CD4-positive, alpha-beta T cell treated with Interleukin-21 for 1 hour (primary cell): ENCODE measurements at regions not wholly inside any gene's neighbourhood (a gene's known extent, or its start where the extent isn't known, plus 50 kb on each side); places are given as distances from the start of the nearest gene placed in this dataset.

Experiments used
- DNase-seq: peaks from one replicate; pipeline ENCODE4 v3.0.0-alpha.2; 2020

GRCh38 chr2:104332731-104333130, 521.2 kb upstream of the POU3F3 start:
- no peak for DNase-seq

GRCh38 chr2:104337869-104338268, 516.0 kb upstream of the POU3F3 start:
- no peak for DNase-seq

GRCh38 chr2:104340162-104340561, 513.8 kb upstream of the POU3F3 start:
- no peak for DNase-seq

GRCh38 chr2:104340879-104341828, 512.8 kb upstream of the POU3F3 start:
- DNase-seq: no peak

- no peak for DNase-seq
These were observed 509.6 kb upstream of the POU3F3 start for GRCh38 chr2:104344306-104344705.

GRCh38 chr2:104344985-104345384, 508.9 kb upstream of the POU3F3 start:
- DNase-seq: no peak

GRCh38 chr2:104358122-104358521, 495.8 kb upstream of the POU3F3 start:
- no peak for DNase-seq

- no peak for DNase-seq
These were observed 492.5 kb upstream of the POU3F3 start for GRCh38 chr2:104361414-104361813.

- no peak for DNase-seq
These were observed 485.8 kb upstream of the POU3F3 start for GRCh38 chr2:104368089-104368488.

GRCh38 chr2:104371087-104371781, 482.7 kb upstream of the POU3F3 start:
- DNase-seq: no peak

GRCh38 chr2:104375206-104375605, 478.7 kb upstream of the POU3F3 start:
- DNase-seq: no peak

- peak; percentile 23 for DNase-seq
These were observed 475.0 kb upstream of the POU3F3 start for GRCh38 chr2:104378853-104379374.

GRCh38 chr2:104384961-104385360, 469.0 kb upstream of the POU3F3 start:
- no peak for DNase-seq

- no peak for DNase-seq
These were observed 468.2 kb upstream of the POU3F3 start for GRCh38 chr2:104385743-104386142.

GRCh38 chr2:104388296-104388695, 465.6 kb upstream of the POU3F3 start:
- DNase-seq: no peak

GRCh38 chr2:104402825-104403224, 451.1 kb upstream of the POU3F3 start:
- DNase-seq: no peak

GRCh38 chr2:104404526-104404925, 449.4 kb upstream of the POU3F3 start:
- DNase-seq: no peak

- DNase-seq: no peak
These were observed 448.3 kb upstream of the POU3F3 start for GRCh38 chr2:104405623-104406022.

GRCh38 chr2:104406261-104406726, 447.6 kb upstream of the POU3F3 start:
- no peak for DNase-seq

- no peak for DNase-seq
These were observed 446.3 kb upstream of the POU3F3 start for GRCh38 chr2:104407641-104408040.

GRCh38 chr2:104408266-104408665, 445.6 kb upstream of the POU3F3 start:
- DNase-seq: no peak

GRCh38 chr2:104410136-104410535, 443.8 kb upstream of the POU3F3 start:
- no peak for DNase-seq

GRCh38 chr2:104412384-104412783, 441.5 kb upstream of the POU3F3 start:
- no peak for DNase-seq

GRCh38 chr2:104413890-104414289, 440.0 kb upstream of the POU3F3 start:
- no peak for DNase-seq
